Left ventricle myocardium inferior (tissue), 1 donor: ENCODE measurements at regions not wholly inside any gene's neighbourhood (a gene's known extent, or its start where the extent isn't known, plus 50 kb on each side); places are given as distances from the start of the nearest gene placed in this dataset.

Experiments used
- DNase-seq: peaks from one replicate; pipeline ENCODE4 v3.0.0-alpha.2; 2020
- H3K27ac ChIP-seq: fragments of 200-600 bp; replicated peaks from 2 replicates; pipeline ENCODE4 v1.8.0; 2021
- H3K27me3 ChIP-seq: fragments of 200-600 bp; 2 replicates; pipeline ENCODE4 v1.8.0; 2021; ENCODE audit warnings: low read depth
- H3K36me3 ChIP-seq: fragments of 200-600 bp; 2 replicates; pipeline ENCODE4 v1.8.0; 2021
- H3K4me1 ChIP-seq: fragments of 200-600 bp; 2 replicates; pipeline ENCODE4 v1.8.0; 2021
- H3K4me3 ChIP-seq: fragments of 200-600 bp; 2 replicates; pipeline ENCODE4 v1.8.0; 2021; ENCODE audit warnings: mild to moderate bottlenecking, moderate library complexity
- H3K9me3 ChIP-seq: fragments of 200-600 bp; replicated peaks from 2 replicates; pipeline ENCODE4 v1.8.0; 2021
- intact Hi-C: fragments of 100-400 bp; cut with micrococcal nuclease; formaldehyde crosslinking; loops from one replicate; pipeline ENCODE4 v1.11.0; 2022
- TF ChIP-seq, protein P1 (sequence below): fragments of 200-600 bp; IDR thresholded peaks from 2 replicates; pipeline ENCODE4 v1.8.0; 2021; ENCODE audit warnings: antibody characterized with exemption, mild to moderate bottlenecking, borderline replicate concordance
- donor health status: DM: no; HTN: yes; CAD: no; lungs with severe emphysema.

- intact Hi-C loops: no loop called here
- no peaks in the 10 kb centered on the region for H3K4me1 ChIP-seq
- H3K4me3 ChIP-seq: no peak overlapping the region
- TF ChIP-seq, protein P1, sequence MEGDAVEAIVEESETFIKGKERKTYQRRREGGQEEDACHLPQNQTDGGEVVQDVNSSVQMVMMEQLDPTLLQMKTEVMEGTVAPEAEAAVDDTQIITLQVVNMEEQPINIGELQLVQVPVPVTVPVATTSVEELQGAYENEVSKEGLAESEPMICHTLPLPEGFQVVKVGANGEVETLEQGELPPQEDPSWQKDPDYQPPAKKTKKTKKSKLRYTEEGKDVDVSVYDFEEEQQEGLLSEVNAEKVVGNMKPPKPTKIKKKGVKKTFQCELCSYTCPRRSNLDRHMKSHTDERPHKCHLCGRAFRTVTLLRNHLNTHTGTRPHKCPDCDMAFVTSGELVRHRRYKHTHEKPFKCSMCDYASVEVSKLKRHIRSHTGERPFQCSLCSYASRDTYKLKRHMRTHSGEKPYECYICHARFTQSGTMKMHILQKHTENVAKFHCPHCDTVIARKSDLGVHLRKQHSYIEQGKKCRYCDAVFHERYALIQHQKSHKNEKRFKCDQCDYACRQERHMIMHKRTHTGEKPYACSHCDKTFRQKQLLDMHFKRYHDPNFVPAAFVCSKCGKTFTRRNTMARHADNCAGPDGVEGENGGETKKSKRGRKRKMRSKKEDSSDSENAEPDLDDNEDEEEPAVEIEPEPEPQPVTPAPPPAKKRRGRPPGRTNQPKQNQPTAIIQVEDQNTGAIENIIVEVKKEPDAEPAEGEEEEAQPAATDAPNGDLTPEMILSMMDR: no peak
- no peak for DNase-seq
- peaks cover 5% of the 10 kb centered on the region for H3K9me3 ChIP-seq
- H3K27ac ChIP-seq: no peak overlapping the region
- no peaks in the 10 kb centered on the region for H3K27me3 ChIP-seq
- H3K36me3 ChIP-seq: no peaks in the 10 kb centered on the region
Measured at GRCh38 chr7:12456506-12456905, 52.8 kb upstream of the VWDE start.

DNA sequence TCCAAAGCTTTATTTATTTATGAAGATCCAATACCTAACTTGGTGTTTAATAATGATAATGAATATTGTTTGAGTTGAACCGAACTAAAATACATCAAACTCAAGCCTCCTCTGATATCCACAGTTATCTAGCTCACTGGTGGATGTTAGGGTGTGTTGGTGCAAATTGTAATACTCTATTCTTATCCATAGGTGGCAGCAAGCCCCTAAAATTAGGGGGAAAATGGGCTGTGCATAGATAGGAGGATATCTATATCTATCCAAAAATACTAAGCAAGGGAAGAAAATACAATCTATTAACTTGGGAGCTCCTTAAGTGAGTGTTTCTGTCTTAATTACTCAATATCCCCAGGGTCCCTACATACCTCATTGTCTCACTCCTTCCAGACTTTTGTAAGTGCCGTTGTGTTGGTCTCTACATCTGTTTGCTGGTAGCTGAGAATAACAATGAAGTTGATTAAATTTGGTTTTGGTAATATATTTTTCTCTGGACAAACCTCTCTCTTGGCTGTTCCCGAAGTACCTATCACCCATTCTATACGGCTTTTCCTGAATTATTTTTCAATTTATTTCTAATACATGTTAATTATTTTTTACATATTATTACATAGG is 55.0 kb upstream of the VWDE start:
- Histone ChIP-seq H3K9me3 (peaks cover under 1% of the 10 kb centered on the region), H3K36me3 (no peaks in the 10 kb centered on the region), H3K27me3 (no peaks in the 10 kb centered on the region), H3K4me1 (no peaks in the 10 kb centered on the region), H3K27ac (no peak overlapping the region), H3K4me3 (no peak overlapping the region)
- TF ChIP-seq, protein P1: peak; percentile 69
- intact Hi-C loops: no loop called here
- no peak for DNase-seq

DNA sequence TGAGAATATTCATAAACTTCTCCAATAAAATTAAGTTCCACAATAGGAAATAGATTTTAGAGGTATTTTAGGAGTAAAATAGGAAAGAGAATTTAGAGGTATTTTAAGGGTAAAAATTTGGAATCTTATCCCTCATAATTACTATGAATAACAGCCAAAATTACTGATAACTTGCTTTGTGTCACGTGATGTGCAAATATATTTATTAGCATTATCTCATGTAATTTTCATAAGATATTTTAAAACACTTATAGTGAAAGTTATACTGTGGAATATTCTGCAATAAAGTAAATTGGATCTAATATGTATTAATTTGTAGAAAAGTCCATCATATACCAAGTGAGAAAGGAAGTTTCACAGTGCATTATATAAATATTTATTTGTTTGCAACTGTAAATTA is 64.2 kb upstream of the VWDE start:
- no peaks in the 10 kb centered on the region for H3K36me3 ChIP-seq
- TF ChIP-seq, protein P1: no peak
- DNase-seq: no peak
- intact Hi-C loops: no loop called here
- H3K27me3 ChIP-seq: no peaks in the 10 kb centered on the region
- no peaks in the 10 kb centered on the region for H3K4me1 ChIP-seq
- no peaks in the 10 kb centered on the region for H3K9me3 ChIP-seq
- H3K4me3 ChIP-seq: no peak overlapping the region
- H3K27ac ChIP-seq: no peak overlapping the region

GRCh38 chr7:12469568-12469967 is 65.9 kb upstream of the VWDE start:
- TF ChIP-seq, protein P1: no peak
- DNase-seq: no peak
- Histone ChIP-seq H3K4me3 (no peak overlapping the region), H3K9me3 (no peaks in the 10 kb centered on the region), H3K4me1 (no peaks in the 10 kb centered on the region), H3K36me3 (no peaks in the 10 kb centered on the region), H3K27ac (no peak overlapping the region), H3K27me3 (no peaks in the 10 kb centered on the region)
- intact Hi-C loops: no loop called here

DNA sequence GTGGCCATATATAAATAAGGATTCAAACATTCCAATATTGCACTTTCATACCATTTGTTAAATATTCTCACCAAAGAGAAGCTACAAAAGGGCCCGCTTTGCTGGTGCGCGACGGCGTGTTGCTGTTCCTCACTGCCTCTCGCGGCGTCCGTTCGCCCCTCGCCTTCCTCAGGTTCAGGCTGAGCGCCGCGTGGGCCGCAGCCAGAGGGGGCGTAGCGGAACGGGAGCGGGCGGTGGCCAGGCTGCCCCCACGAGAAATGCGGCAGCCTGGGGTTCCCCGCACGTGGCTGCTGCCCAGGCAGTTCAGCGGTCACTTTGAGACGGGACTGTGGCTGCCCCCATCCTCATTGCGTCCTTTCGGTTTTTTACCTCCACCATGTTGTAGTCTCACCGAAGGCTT is 67.3 kb upstream of the VWDE start:
- TF ChIP-seq, protein P1: no peak
- no peaks in the 10 kb centered on the region for H3K4me1 ChIP-seq
- H3K36me3 ChIP-seq: no peaks in the 10 kb centered on the region
- no peak for DNase-seq
- H3K4me3 ChIP-seq: no peak overlapping the region
- H3K27me3 ChIP-seq: no peaks in the 10 kb centered on the region
- no peaks in the 10 kb centered on the region for H3K9me3 ChIP-seq
- no peak overlapping the region for H3K27ac ChIP-seq
- intact Hi-C loops: no loop called here
